ENCODE measurements at regions not wholly inside any gene's neighbourhood (a gene's known extent, or its start where the extent isn't known, plus 50 kb on each side); places are given as distances from the start of the nearest gene placed in this dataset.

- TF ChIP-seq POLR2A (IDR thresholded peaks at IDR 0.05; ENCODE audit: extremely low read depth, insufficient read length): no peak
- no peak for TF ChIP-seq CTCF (IDR thresholded peaks at IDR 0.05; ENCODE audit: low read depth, low read length)
- TF ChIP-seq MAX (IDR thresholded peaks at IDR 0.05; ENCODE audit: low read depth, low read length): no peak
- TF ChIP-seq MYC (IDR thresholded peaks at IDR 0.05; ENCODE audit: low read depth, low read length): no peak
- peak; percentile 8 for DNase-seq (ENCODE audit: low read depth)
- H3K4me3 ChIP-seq (ENCODE audit: low read depth, low read length): no peak overlapping the region
Measured at GRCh38 chr5:128632264-128632663, 94.2 kb upstream of the FBN2 start.

GRCh38 chr5:128633901-128634300, 95.9 kb upstream of the FBN2 start:
- no peak overlapping the region for H3K4me3 ChIP-seq (ENCODE audit: low read depth, low read length)
- DNase-seq (ENCODE audit: low read depth): no peak
- no peak for TF ChIP-seq MYC (IDR thresholded peaks at IDR 0.05; ENCODE audit: low read depth, low read length)
- TF ChIP-seq CTCF (IDR thresholded peaks at IDR 0.05; ENCODE audit: low read depth, low read length): no peak
- no peak for TF ChIP-seq POLR2A (IDR thresholded peaks at IDR 0.05; ENCODE audit: extremely low read depth, insufficient read length)
- no peak for TF ChIP-seq MAX (IDR thresholded peaks at IDR 0.05; ENCODE audit: low read depth, low read length)

GRCh38 chr5:128635379-128635778, 97.3 kb upstream of the FBN2 start:
- TF ChIP-seq POLR2A (IDR thresholded peaks at IDR 0.05; ENCODE audit: extremely low read depth, insufficient read length): no peak
- no peak for TF ChIP-seq CTCF (IDR thresholded peaks at IDR 0.05; ENCODE audit: low read depth, low read length)
- TF ChIP-seq MYC (IDR thresholded peaks at IDR 0.05; ENCODE audit: low read depth, low read length): no peak
- no peak for TF ChIP-seq MAX (IDR thresholded peaks at IDR 0.05; ENCODE audit: low read depth, low read length)
- no peak overlapping the region for H3K4me3 ChIP-seq (ENCODE audit: low read depth, low read length)
- DNase-seq (ENCODE audit: low read depth): no peak

GRCh38 chr5:128636361-128636760, 98.3 kb upstream of the FBN2 start:
- TF ChIP-seq MAX (IDR thresholded peaks at IDR 0.05; ENCODE audit: low read depth, low read length) (no peak), POLR2A (IDR thresholded peaks at IDR 0.05; ENCODE audit: extremely low read depth, insufficient read length) (no peak), MYC (IDR thresholded peaks at IDR 0.05; ENCODE audit: low read depth, low read length) (no peak), CTCF (IDR thresholded peaks at IDR 0.05; ENCODE audit: low read depth, low read length) (no peak)
- no peak for DNase-seq (ENCODE audit: low read depth)
- H3K4me3 ChIP-seq (ENCODE audit: low read depth, low read length): no peak overlapping the region

GRCh38 chr5:128637031-128637430, 99.0 kb upstream of the FBN2 start:
- DNase-seq (ENCODE audit: low read depth): no peak
- H3K4me3 ChIP-seq (ENCODE audit: low read depth, low read length): no peak overlapping the region
- TF ChIP-seq MYC (IDR thresholded peaks at IDR 0.05; ENCODE audit: low read depth, low read length): no peak
- TF ChIP-seq CTCF (IDR thresholded peaks at IDR 0.05; ENCODE audit: low read depth, low read length): no peak
- TF ChIP-seq MAX (IDR thresholded peaks at IDR 0.05; ENCODE audit: low read depth, low read length): no peak
- TF ChIP-seq POLR2A (IDR thresholded peaks at IDR 0.05; ENCODE audit: extremely low read depth, insufficient read length): no peak

- no peak overlapping the region for H3K4me3 ChIP-seq (ENCODE audit: low read depth, low read length)
- no peak for DNase-seq (ENCODE audit: low read depth)
- TF ChIP-seq MYC (IDR thresholded peaks at IDR 0.05; ENCODE audit: low read depth, low read length) (no peak), POLR2A (IDR thresholded peaks at IDR 0.05; ENCODE audit: extremely low read depth, insufficient read length) (no peak), MAX (IDR thresholded peaks at IDR 0.05; ENCODE audit: low read depth, low read length) (no peak), CTCF (IDR thresholded peaks at IDR 0.05; ENCODE audit: low read depth, low read length) (no peak)
Measured at GRCh38 chr5:128641861-128642260, 103.8 kb upstream of the FBN2 start.
